Body of pancreas (tissue), 4 donors: ENCODE measurements at regions not wholly inside any gene's neighbourhood (a gene's known extent, or its start where the extent isn't known, plus 50 kb on each side); places are given as distances from the start of the nearest gene placed in this dataset.

Source experiments
- CTCF ChIP-seq, 7 experiments: fragments of 450-650 bp in 4 of 7; fragments of 200-600 bp in 3 of 7; sonication (generic) in 3 of 7; IDR thresholded peaks; one replicate each; pipeline ENCODE4 v1.5.1; 2016 to 2019; ENCODE audit warnings: antibody characterized with exemption in 7 of 7
- POLR2A ChIP-seq, 3 donors: fragments of 450-650 bp; IDR thresholded peaks; one replicate each; pipeline ENCODE4 v1.6.1; 2016; ENCODE audit warnings: antibody characterized with exemption in 3 of 3, mild to moderate bottlenecking in 2 of 3

GRCh38 chr3:126257984-126258383, 77.6 kb upstream of the ALDH1L1 start:
- TF ChIP-seq POLR2A (IDR thresholded peaks at IDR 0.05), result no peak
- TF ChIP-seq CTCF (IDR thresholded peaks at IDR 0.05), result no peak
